ENCODE measurements at regions not wholly inside any gene's neighbourhood (a gene's known extent, or its start where the extent isn't known, plus 50 kb on each side); places are given as distances from the start of the nearest gene placed in this dataset.

GRCh38 chr9:119838210-119838609, 469.0 kb upstream of the BRINP1 start:
- dilution Hi-C loops (cut with MboI; ENCODE audit: extremely low pct_ligation_motif_present, low sequenced_read_pairs) (no loop called here), intact Hi-C loops (cut with micrococcal nuclease) (no loop called here)
- Histone ChIP-seq H3K4me3 (replicated peaks in 1 of 3; ENCODE audit: insufficient read depth in 1 of 3, low read depth in 1 of 3, low read length in 3 of 3) (no peak overlapping the region), H3K27ac (ENCODE audit: insufficient read depth, low read depth, low read length) (no peak overlapping the region), H4K20me1 (replicated peaks; ENCODE audit: control insufficient read depth, extremely low read depth, insufficient read depth, low read length) (no peaks in the 10 kb centered on the region), H3K9ac (replicated peaks; ENCODE audit: extremely low read depth, insufficient read depth, low read length) (no peak overlapping the region), H3K36me3 (ENCODE audit: control insufficient read depth in 2 of 2, extremely low read depth in 1 of 2, insufficient read depth in 2 of 2, low read length in 2 of 2) (no peaks in the 10 kb centered on the region), H2AFZ (ENCODE audit: low read depth, low read length) (no peak overlapping the region), H3K79me2 (ENCODE audit: control insufficient read depth, insufficient read depth, low read length) (no peaks in the 10 kb centered on the region), H3K27me3 (ENCODE audit: control insufficient read depth in 2 of 2, insufficient read depth in 2 of 2, low read length in 2 of 2) (no peaks in the 10 kb centered on the region), H3K9me3 (replicated peaks; ENCODE audit: control insufficient read depth, insufficient read depth, low read length) (peaks cover 9% of the 10 kb centered on the region), H3K4me2 (ENCODE audit: insufficient read depth, low read length) (no peak overlapping the region), H3K4me1 (ENCODE audit: control insufficient read depth, extremely low read depth, insufficient read depth, low read length) (no peaks in the 10 kb centered on the region), H3K9me1 (replicated peaks; ENCODE audit: control insufficient read depth, extremely low read depth, insufficient read depth, low read length) (no peaks in the 10 kb centered on the region)
- ChIA-PET POLR2A (no interaction called here), CTCF (no interaction called here)
- FAIRE-seq: no peak
- no peak for TF ChIP-seq GATA2 (IDR thresholded peaks at IDR 0.05; ENCODE audit: insufficient read depth, insufficient read length, low read depth, low read length)
- no peak for TF ChIP-seq CTCF (IDR thresholded peaks at IDR 0.05; ENCODE audit: extremely low read depth in 1 of 2, insufficient read depth in 1 of 2, low read depth in 1 of 2, low read length in 2 of 2)
- TF ChIP-seq, protein P1, sequence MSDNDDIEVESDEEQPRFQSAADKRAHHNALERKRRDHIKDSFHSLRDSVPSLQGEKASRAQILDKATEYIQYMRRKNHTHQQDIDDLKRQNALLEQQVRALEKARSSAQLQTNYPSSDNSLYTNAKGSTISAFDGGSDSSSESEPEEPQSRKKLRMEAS (IDR thresholded peaks at IDR 0.05; ENCODE audit: insufficient read depth, insufficient read length): no peak
- no peak for TF ChIP-seq MYC (IDR thresholded peaks at IDR 0.05; ENCODE audit: low read depth, low read length)
- no peak for TF ChIP-seq FOS (IDR thresholded peaks at IDR 0.05; ENCODE audit: borderline replicate concordance, insufficient read depth, low read length)
- TF ChIP-seq POLR2A (IDR thresholded peaks at IDR 0.05; ENCODE audit: low read depth, low read length): no peak
- no peak for DNase-seq (ENCODE audit: low read depth, low spot score)
- no TSS peak for BruUV-seq (replicated peaks)

- ChIA-PET POLR2A (no interaction called here), CTCF (no interaction called here)
- Histone ChIP-seq H3K79me2 (ENCODE audit: control insufficient read depth, insufficient read depth, low read length) (no peaks in the 10 kb centered on the region), H3K4me1 (ENCODE audit: control insufficient read depth, extremely low read depth, insufficient read depth, low read length) (no peaks in the 10 kb centered on the region), H3K36me3 (ENCODE audit: control insufficient read depth in 2 of 2, extremely low read depth in 1 of 2, insufficient read depth in 2 of 2, low read length in 2 of 2) (no peaks in the 10 kb centered on the region), H3K4me3 (replicated peaks in 1 of 3; ENCODE audit: insufficient read depth in 1 of 3, low read depth in 1 of 3, low read length in 3 of 3) (no peak overlapping the region), H3K9ac (replicated peaks; ENCODE audit: extremely low read depth, insufficient read depth, low read length) (no peak overlapping the region), H3K27me3 (ENCODE audit: control insufficient read depth in 2 of 2, insufficient read depth in 2 of 2, low read length in 2 of 2) (no peaks in the 10 kb centered on the region), H3K4me2 (ENCODE audit: insufficient read depth, low read length) (no peak overlapping the region), H3K9me3 (replicated peaks; ENCODE audit: control insufficient read depth, insufficient read depth, low read length) (peaks cover 7% of the 10 kb centered on the region), H2AFZ (ENCODE audit: low read depth, low read length) (no peak overlapping the region), H4K20me1 (replicated peaks; ENCODE audit: control insufficient read depth, extremely low read depth, insufficient read depth, low read length) (no peaks in the 10 kb centered on the region), H3K27ac (ENCODE audit: insufficient read depth, low read depth, low read length) (no peak overlapping the region), H3K9me1 (replicated peaks; ENCODE audit: control insufficient read depth, extremely low read depth, insufficient read depth, low read length) (no peaks in the 10 kb centered on the region)
- dilution Hi-C loops (cut with MboI; ENCODE audit: extremely low pct_ligation_motif_present, low sequenced_read_pairs) (no loop called here), intact Hi-C loops (cut with micrococcal nuclease) (no loop called here)
- TF ChIP-seq, protein P1 (IDR thresholded peaks at IDR 0.05; ENCODE audit: insufficient read depth, insufficient read length): no peak
- TF ChIP-seq JUN (IDR thresholded peaks at IDR 0.05; ENCODE audit: borderline replicate concordance, insufficient read depth, insufficient read length, low read depth) (no peak), GATA2 (IDR thresholded peaks at IDR 0.05; ENCODE audit: insufficient read depth, insufficient read length, low read depth, low read length) (no peak), FOS (IDR thresholded peaks at IDR 0.05; ENCODE audit: borderline replicate concordance, insufficient read depth, low read length) (no peak), POLR2AphosphoS5 (IDR thresholded peaks at IDR 0.05; ENCODE audit: insufficient read depth, low read depth, low read length) (no peak), CTCF (IDR thresholded peaks at IDR 0.05; ENCODE audit: extremely low read depth in 1 of 2, insufficient read depth in 1 of 2, low read depth in 1 of 2, low read length in 2 of 2) (no peak), POLR2A (IDR thresholded peaks at IDR 0.05; ENCODE audit: low read depth, low read length) (no peak), EZH2 (IDR thresholded peaks at IDR 0.05; ENCODE audit: borderline replicate concordance, low read depth, low read length, severe bottlenecking) (no peak), MYC (IDR thresholded peaks at IDR 0.05; ENCODE audit: low read depth, low read length) (no peak)
- no TSS peak for BruUV-seq (replicated peaks)
- FAIRE-seq (no peak), DNase-seq (ENCODE audit: low read depth, low spot score) (no peak)
Measured at GRCh38 chr9:119836036-119836435, 466.8 kb upstream of the BRINP1 start.

All from endothelial cell of umbilical vein (primary cell).